ENCODE measurements at regions not wholly inside any gene's neighbourhood (a gene's known extent, or its start where the extent isn't known, plus 50 kb on each side); places are given as distances from the start of the nearest gene placed in this dataset.

GRCh38 chr11:11076276-11076675 is 218.4 kb upstream of the ZBED5 start:
- DNase-seq: no peak

- DNase-seq: no peak
Measured at GRCh38 chr11:11075515-11076171, 217.8 kb upstream of the ZBED5 start.

GRCh38 chr11:11074686-11075335 is 217.0 kb upstream of the ZBED5 start:
- no peak for DNase-seq

GRCh38 chr11:11073996-11074395 is 216.1 kb upstream of the ZBED5 start:
- no peak for DNase-seq

- DNase-seq: no peak
Measured at GRCh38 chr11:11072067-11072466, 214.2 kb upstream of the ZBED5 start.

- DNase-seq: no peak
Measured at GRCh38 chr11:11071486-11071885, 213.6 kb upstream of the ZBED5 start.

- no peak for DNase-seq
Measured at GRCh38 chr11:11070976-11071375, 213.1 kb upstream of the ZBED5 start.

- DNase-seq: no peak
Measured at GRCh38 chr11:11069841-11070835, 212.3 kb upstream of the ZBED5 start.

- DNase-seq: no peak
Measured at GRCh38 chr11:11068113-11068512, 210.3 kb upstream of the ZBED5 start.

- no peak for DNase-seq
Measured at GRCh38 chr11:11065396-11065795, 207.5 kb upstream of the ZBED5 start.

GRCh38 chr11:11057472-11057854 is 199.6 kb upstream of the ZBED5 start:
- DNase-seq: no peak

GRCh38 chr11:11056749-11057471 is 199.1 kb upstream of the ZBED5 start:
- DNase-seq: no peak

GRCh38 chr11:11056316-11056715 is 198.5 kb upstream of the ZBED5 start:
- DNase-seq: no peak

- no peak for DNase-seq
Measured at GRCh38 chr11:11047851-11048610, 190.2 kb upstream of the ZBED5 start.

- DNase-seq: no peak
Measured at GRCh38 chr11:11046781-11047180, 188.9 kb upstream of the ZBED5 start.

- no peak for DNase-seq
Measured at GRCh38 chr11:11045156-11045930, 187.5 kb upstream of the ZBED5 start.

- no peak for DNase-seq
Measured at GRCh38 chr11:11044137-11044855, 186.4 kb upstream of the ZBED5 start.

- no peak for DNase-seq
Measured at GRCh38 chr11:11043721-11044120, 185.9 kb upstream of the ZBED5 start.

GRCh38 chr11:11039208-11039965 is 181.5 kb upstream of the ZBED5 start:
- no peak for DNase-seq

- no peak for DNase-seq
Measured at GRCh38 chr11:11038782-11039181, 180.9 kb upstream of the ZBED5 start.
